CD4-positive, alpha-beta T cell (primary cell): ENCODE measurements at regions not wholly inside any gene's neighbourhood (a gene's known extent, or its start where the extent isn't known, plus 50 kb on each side); places are given as distances from the start of the nearest gene placed in this dataset.

Experiments used
- ATAC-seq: fragments of 200-7000 bp; cut with Tn5 transposase; one replicate; pipeline ENCODE4 v1.10.0; 2022; ENCODE audit warnings: mild to moderate bottlenecking; ENCODE audit not compliant: poor library complexity
- CTCF ChIA-PET: fragments of 350-600 bp; sonication (Branson Sonifier 250); formaldehyde crosslinking; loops from one replicate; lab custom pipeline; 2021; ENCODE audit warnings: antibody characterized with exemption, inconsistent platforms; lab: Charles Lee
- POLR2A ChIA-PET: fragments of 350-600 bp; sonication (Branson Sonifier 250); formaldehyde crosslinking; loops from one replicate; lab custom pipeline; 2021; ENCODE audit warnings: antibody characterized with exemption, inconsistent platforms; lab: Charles Lee
- DNase-seq, 14 experiments: peaks; one replicate each; pipeline ENCODE4 v3.0.0-alpha.2; 2013 to 2020; ENCODE audit warnings: mixed read lengths in 2 of 14
- H3K27ac ChIP-seq, 2 donors: one replicate each; pipeline versions ENCODE4 v1.5.1 to v1.7.0; 2013; ENCODE audit warnings: low read length in 2 of 2, low read depth in 1 of 2, mild to moderate bottlenecking in 1 of 2
- H3K27me3 ChIP-seq, 2 experiments: 1 replicate in 1 of 2; 2 replicates in 1 of 2; pipeline versions ENCODE4 v1.6.1 to v1.7.0; 2013; ENCODE audit warnings: low read length in 2 of 2, control low read depth in 1 of 2, mild to moderate bottlenecking in 1 of 2, moderate library complexity in 1 of 2; ENCODE audit not compliant: insufficient read depth in 2 of 2, control insufficient read depth in 1 of 2
- H3K36me3 ChIP-seq: one replicate; pipeline ENCODE4 v1.6.1; 2013; ENCODE audit warnings: low read length, control low read depth; ENCODE audit not compliant: insufficient read depth
- H3K4me1 ChIP-seq: one replicate; pipeline ENCODE4 v1.6.1; 2013; ENCODE audit warnings: low read length, control low read depth; ENCODE audit not compliant: insufficient read depth
- H3K4me3 ChIP-seq: one replicate; pipeline ENCODE4 v1.5.1; 2013; ENCODE audit warnings: mild to moderate bottlenecking, low read length, moderate library complexity
- H3K9me3 ChIP-seq, 2 experiments: 1 replicate in 1 of 2; 2 replicates in 1 of 2; pipeline versions ENCODE4 v1.6.1 to v1.7.0; 2013; ENCODE audit warnings: low read length in 2 of 2, mild to moderate bottlenecking in 2 of 2, control low read depth in 1 of 2, moderate library complexity in 1 of 2; ENCODE audit not compliant: control insufficient read depth in 1 of 2, insufficient read depth in 1 of 2
- H3K27ac Mint-ChIP-seq: one replicate; pipeline ENCODE4 v1.8.0; 2020; ENCODE audit warnings: mixed read lengths
- H3K27me3 Mint-ChIP-seq: one replicate; pipeline ENCODE4 v1.8.0; 2021; ENCODE audit warnings: mixed read lengths
- H3K36me3 Mint-ChIP-seq: one replicate; pipeline ENCODE4 v1.8.0; 2021; ENCODE audit warnings: low read depth, mixed read lengths
- H3K4me1 Mint-ChIP-seq: one replicate; pipeline ENCODE4 v1.8.0; 2021; ENCODE audit warnings: low read depth, mixed read lengths
- H3K4me3 Mint-ChIP-seq: one replicate; pipeline ENCODE4 v1.8.0; 2020; ENCODE audit warnings: mild to moderate bottlenecking, mixed read lengths
- H3K9me3 Mint-ChIP-seq: one replicate; pipeline ENCODE4 v1.8.0; 2020; ENCODE audit warnings: mixed read lengths
- intact Hi-C, 2 experiments: fragments of 100-400 bp; cut with DNase I in 1 of 2; cut with micrococcal nuclease in 1 of 2; formaldehyde crosslinking; loops; one replicate each; pipeline versions ENCODE4 v1.15.1 to v1.9.0; 2023 to 2025; cut with DNase I, micrococcal nuclease
- TF ChIP-seq, protein P1 (sequence below): fragments of 200-600 bp; IDR thresholded peaks from one replicate; pipeline ENCODE4 v1.8.0; 2022; ENCODE audit warnings: antibody characterized with exemption, mild to moderate bottlenecking

DNA sequence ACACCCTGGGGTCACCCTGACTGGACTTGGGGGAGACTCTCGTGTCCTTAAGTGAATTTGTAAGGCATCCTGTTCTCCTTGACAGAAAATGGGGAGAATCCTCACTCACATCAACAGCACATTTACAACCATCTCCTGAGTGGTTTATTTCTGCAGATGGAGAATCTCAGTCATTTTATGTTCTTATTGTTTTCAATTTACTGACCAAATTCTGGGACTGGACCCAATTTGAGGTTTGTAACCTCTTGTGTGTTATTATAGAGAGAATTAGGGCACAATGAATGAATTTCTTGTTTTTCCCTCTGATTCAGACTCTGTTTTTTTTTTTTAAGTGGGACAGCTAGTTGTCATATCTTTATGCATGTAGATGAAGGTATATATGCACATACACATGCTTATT lies 104.9 kb downstream of the ADAMTS15 start:
- Mint-ChIP-seq H3K27ac (no peak overlapping the region), H3K27me3 (peaks cover 20% of the 10 kb centered on the region), H3K4me1 (no peaks in the 10 kb centered on the region), H3K36me3 (no peaks in the 10 kb centered on the region), H3K4me3 (no peak overlapping the region), H3K9me3 (no peaks in the 10 kb centered on the region)
- Histone ChIP-seq H3K27ac (no peak overlapping the region), H3K4me1 (no peaks in the 10 kb centered on the region), H3K27me3 (peaks cover 0 to 4% of the 10 kb centered on the region in 2 experiments), H3K4me3 (no peak overlapping the region), H3K36me3 (no peaks in the 10 kb centered on the region), H3K9me3 (no peaks in the 10 kb centered on the region)
- ATAC-seq = no peak
- POLR2A ChIA-PET = no interaction called here
- intact Hi-C loops = no loop called here
- CTCF ChIA-PET = no interaction called here
- TF ChIP-seq, protein P1, sequence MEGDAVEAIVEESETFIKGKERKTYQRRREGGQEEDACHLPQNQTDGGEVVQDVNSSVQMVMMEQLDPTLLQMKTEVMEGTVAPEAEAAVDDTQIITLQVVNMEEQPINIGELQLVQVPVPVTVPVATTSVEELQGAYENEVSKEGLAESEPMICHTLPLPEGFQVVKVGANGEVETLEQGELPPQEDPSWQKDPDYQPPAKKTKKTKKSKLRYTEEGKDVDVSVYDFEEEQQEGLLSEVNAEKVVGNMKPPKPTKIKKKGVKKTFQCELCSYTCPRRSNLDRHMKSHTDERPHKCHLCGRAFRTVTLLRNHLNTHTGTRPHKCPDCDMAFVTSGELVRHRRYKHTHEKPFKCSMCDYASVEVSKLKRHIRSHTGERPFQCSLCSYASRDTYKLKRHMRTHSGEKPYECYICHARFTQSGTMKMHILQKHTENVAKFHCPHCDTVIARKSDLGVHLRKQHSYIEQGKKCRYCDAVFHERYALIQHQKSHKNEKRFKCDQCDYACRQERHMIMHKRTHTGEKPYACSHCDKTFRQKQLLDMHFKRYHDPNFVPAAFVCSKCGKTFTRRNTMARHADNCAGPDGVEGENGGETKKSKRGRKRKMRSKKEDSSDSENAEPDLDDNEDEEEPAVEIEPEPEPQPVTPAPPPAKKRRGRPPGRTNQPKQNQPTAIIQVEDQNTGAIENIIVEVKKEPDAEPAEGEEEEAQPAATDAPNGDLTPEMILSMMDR = no peak
- DNase-seq = no peak

DNA sequence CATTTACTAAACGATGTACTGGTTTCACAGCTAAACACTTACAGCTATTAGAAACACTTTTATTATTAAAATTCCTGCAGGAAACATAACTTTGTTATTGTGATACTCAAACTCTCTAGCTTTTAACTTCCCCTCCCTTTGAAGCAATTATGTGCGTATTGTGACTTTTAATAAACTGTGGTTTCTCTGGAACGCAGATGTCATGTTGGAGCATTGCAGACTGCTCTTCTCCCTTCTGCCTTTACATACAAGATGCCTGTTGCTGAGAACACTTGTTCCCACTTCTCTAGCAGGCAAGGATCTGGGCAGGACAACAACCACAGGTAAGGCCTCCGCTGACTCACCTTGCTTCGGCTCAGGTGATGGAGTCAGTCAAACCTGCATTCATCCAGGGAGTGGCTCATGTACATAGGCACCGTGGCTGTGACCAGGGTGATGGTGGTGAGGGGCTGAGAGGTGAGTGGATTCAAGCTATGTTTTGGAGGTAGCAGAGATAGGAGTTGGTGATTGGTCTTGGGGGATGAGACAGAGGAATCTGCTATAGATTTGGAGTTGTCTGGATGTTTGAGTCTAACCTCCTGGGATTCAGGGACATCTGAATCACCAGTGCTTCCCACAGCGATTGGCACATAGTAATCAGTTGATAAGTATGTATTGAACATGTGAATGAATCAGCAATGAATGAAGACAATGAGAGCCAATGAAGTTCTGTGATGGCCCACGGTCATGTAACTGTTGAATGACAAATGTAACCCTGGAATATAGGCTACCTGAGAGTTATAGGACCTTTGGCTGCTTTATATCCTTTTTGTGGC lies 106.0 kb downstream of the ADAMTS15 start:
- ChIA-PET CTCF (interaction anchor here (0.6 kb wide), 1 partner anchor 86 kb away, joined by 4 read pairs; no protein-coding TSS in a partner anchor), POLR2A (no interaction called here)
- no peak overlapping the region for H3K27ac Mint-ChIP-seq
- H3K4me1 Mint-ChIP-seq = no peaks in the 10 kb centered on the region
- ATAC-seq (no peak), DNase-seq (no peak)
- TF ChIP-seq, protein P1 = no peak
- H3K9me3 ChIP-seq = no peaks in the 10 kb centered on the region
- H3K4me3 ChIP-seq = no peak overlapping the region
- H3K27me3 Mint-ChIP-seq = peaks cover 19% of the 10 kb centered on the region
- H3K27me3 ChIP-seq = peaks cover 0 to 4% of the 10 kb centered on the region in 2 experiments
- H3K27ac ChIP-seq = no peak overlapping the region
- H3K4me1 ChIP-seq = no peaks in the 10 kb centered on the region
- H3K36me3 Mint-ChIP-seq = no peaks in the 10 kb centered on the region
- no peaks in the 10 kb centered on the region for H3K9me3 Mint-ChIP-seq
- no peak overlapping the region for H3K4me3 Mint-ChIP-seq
- intact Hi-C loops = no loop called here
- no peaks in the 10 kb centered on the region for H3K36me3 ChIP-seq

DNA sequence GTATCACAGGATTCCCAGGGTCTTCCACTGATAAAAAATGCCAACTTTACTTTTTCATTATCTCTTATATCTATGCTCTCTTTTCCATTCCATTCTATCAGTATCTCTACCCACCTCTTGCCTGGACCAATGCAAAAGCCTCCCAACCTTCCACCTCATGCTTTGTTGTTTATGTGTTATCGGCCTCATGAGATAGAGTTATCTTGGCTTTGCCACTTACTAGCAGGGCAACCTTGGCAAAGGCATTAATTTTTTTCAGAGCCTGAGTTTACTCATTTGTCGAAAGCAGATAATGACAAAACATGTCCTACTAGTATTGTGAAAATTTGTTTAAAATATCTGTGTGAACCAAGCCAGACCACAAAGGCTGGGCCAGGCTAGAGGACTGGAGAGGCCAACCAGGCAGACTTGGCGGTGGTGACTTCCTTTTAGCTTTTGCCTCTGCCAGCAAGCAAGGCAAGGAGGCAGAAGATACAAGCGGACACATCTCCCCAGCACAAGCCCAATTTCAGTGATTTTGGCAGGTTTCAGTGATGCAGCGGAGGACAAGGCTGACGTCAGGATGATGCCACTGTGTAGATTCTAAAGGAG lies 106.9 kb downstream of the ADAMTS15 start:
- Histone ChIP-seq H3K36me3 (no peaks in the 10 kb centered on the region), H3K4me3 (no peak overlapping the region), H3K27ac (no peak overlapping the region), H3K27me3 (peaks cover 0 to 4% of the 10 kb centered on the region in 2 experiments), H3K9me3 (no peaks in the 10 kb centered on the region), H3K4me1 (no peaks in the 10 kb centered on the region)
- Mint-ChIP-seq H3K36me3 (no peaks in the 10 kb centered on the region), H3K27ac (no peak overlapping the region), H3K4me3 (no peak overlapping the region), H3K9me3 (no peaks in the 10 kb centered on the region), H3K4me1 (no peaks in the 10 kb centered on the region), H3K27me3 (peaks cover 19% of the 10 kb centered on the region)
- DNase-seq = no peak
- ChIA-PET CTCF (no interaction called here), POLR2A (no interaction called here)
- TF ChIP-seq, protein P1 = no peak
- no peak for ATAC-seq
- intact Hi-C loops = no loop called here
